Astrocyte of the hippocampus (primary cell): ENCODE measurements at regions not wholly inside any gene's neighbourhood (a gene's known extent, or its start where the extent isn't known, plus 50 kb on each side); places are given as distances from the start of the nearest gene placed in this dataset.
A peak's percentile ranks its signal among the peaks of the same experiment; 100 is the strongest.

Source experiments
- DNase-seq: peaks from one replicate; pipeline ENCODE4 v3.0.0; 2011; ENCODE audit warnings: low read depth, low spot score

- no peak for DNase-seq
Observed at GRCh38 chr9:23426144-23426543, 399.9 kb downstream of the ELAVL2 start.

GRCh38 chr9:23431459-23431858 lies 394.6 kb downstream of the ELAVL2 start:
- no peak for DNase-seq

- no peak for DNase-seq
Observed at GRCh38 chr9:23434654-23435053, 391.4 kb downstream of the ELAVL2 start.

- DNase-seq: no peak
Observed at GRCh38 chr9:23438299-23438907, 387.6 kb downstream of the ELAVL2 start.

GRCh38 chr9:23441275-23441674 lies 384.8 kb downstream of the ELAVL2 start:
- no peak for DNase-seq

- no peak for DNase-seq
Observed at GRCh38 chr9:23444658-23445057, 381.4 kb downstream of the ELAVL2 start.

GRCh38 chr9:23447166-23447565 lies 378.9 kb downstream of the ELAVL2 start:
- no peak for DNase-seq

GRCh38 chr9:23447944-23448343 lies 378.1 kb downstream of the ELAVL2 start:
- DNase-seq: no peak

- no peak for DNase-seq
Observed at GRCh38 chr9:23451802-23452418, 374.1 kb downstream of the ELAVL2 start.

GRCh38 chr9:23464275-23464674 lies 361.8 kb downstream of the ELAVL2 start:
- no peak for DNase-seq

GRCh38 chr9:23467276-23467675 lies 358.8 kb downstream of the ELAVL2 start:
- DNase-seq: no peak

GRCh38 chr9:23477908-23478307 lies 348.1 kb downstream of the ELAVL2 start:
- DNase-seq: no peak

GRCh38 chr9:23483566-23483965 lies 342.5 kb downstream of the ELAVL2 start:
- no peak for DNase-seq

- DNase-seq: peak; percentile 52
Observed at GRCh38 chr9:23492126-23493002, 333.7 kb downstream of the ELAVL2 start.

GRCh38 chr9:23493219-23493618 lies 332.8 kb downstream of the ELAVL2 start:
- DNase-seq: no peak

GRCh38 chr9:23496489-23497136 lies 329.4 kb downstream of the ELAVL2 start:
- no peak for DNase-seq

GRCh38 chr9:23497137-23497504 lies 328.9 kb downstream of the ELAVL2 start:
- no peak for DNase-seq

GRCh38 chr9:23502004-23502403 lies 324.0 kb downstream of the ELAVL2 start:
- no peak for DNase-seq

GRCh38 chr9:23522952-23523351 lies 303.1 kb downstream of the ELAVL2 start:
- DNase-seq: no peak

GRCh38 chr9:23524607-23525155 lies 301.4 kb downstream of the ELAVL2 start:
- peak; percentile 79 for DNase-seq

GRCh38 chr9:23526806-23527205 lies 299.2 kb downstream of the ELAVL2 start:
- DNase-seq: no peak

- no peak for DNase-seq
Observed at GRCh38 chr9:23532282-23532681, 293.8 kb downstream of the ELAVL2 start.
